ENCODE measurements at regions not wholly inside any gene's neighbourhood (a gene's known extent, or its start where the extent isn't known, plus 50 kb on each side); places are given as distances from the start of the nearest gene placed in this dataset.

- TF ChIP-seq, protein P1, sequence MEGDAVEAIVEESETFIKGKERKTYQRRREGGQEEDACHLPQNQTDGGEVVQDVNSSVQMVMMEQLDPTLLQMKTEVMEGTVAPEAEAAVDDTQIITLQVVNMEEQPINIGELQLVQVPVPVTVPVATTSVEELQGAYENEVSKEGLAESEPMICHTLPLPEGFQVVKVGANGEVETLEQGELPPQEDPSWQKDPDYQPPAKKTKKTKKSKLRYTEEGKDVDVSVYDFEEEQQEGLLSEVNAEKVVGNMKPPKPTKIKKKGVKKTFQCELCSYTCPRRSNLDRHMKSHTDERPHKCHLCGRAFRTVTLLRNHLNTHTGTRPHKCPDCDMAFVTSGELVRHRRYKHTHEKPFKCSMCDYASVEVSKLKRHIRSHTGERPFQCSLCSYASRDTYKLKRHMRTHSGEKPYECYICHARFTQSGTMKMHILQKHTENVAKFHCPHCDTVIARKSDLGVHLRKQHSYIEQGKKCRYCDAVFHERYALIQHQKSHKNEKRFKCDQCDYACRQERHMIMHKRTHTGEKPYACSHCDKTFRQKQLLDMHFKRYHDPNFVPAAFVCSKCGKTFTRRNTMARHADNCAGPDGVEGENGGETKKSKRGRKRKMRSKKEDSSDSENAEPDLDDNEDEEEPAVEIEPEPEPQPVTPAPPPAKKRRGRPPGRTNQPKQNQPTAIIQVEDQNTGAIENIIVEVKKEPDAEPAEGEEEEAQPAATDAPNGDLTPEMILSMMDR (IDR thresholded peaks at IDR 0.05): peak; percentile 62
- TF ChIP-seq ZFX (IDR thresholded peaks at IDR 0.05; ENCODE audit: borderline replicate concordance): no peak
Measured at GRCh38 chr3:103794656-103795055, 1359.8 kb downstream of the ZPLD1 start.

Data from 22Rv1 (cell line).